ENCODE measurements at regions not wholly inside any gene's neighbourhood (a gene's known extent, or its start where the extent isn't known, plus 50 kb on each side); places are given as distances from the start of the nearest gene placed in this dataset.

DNA sequence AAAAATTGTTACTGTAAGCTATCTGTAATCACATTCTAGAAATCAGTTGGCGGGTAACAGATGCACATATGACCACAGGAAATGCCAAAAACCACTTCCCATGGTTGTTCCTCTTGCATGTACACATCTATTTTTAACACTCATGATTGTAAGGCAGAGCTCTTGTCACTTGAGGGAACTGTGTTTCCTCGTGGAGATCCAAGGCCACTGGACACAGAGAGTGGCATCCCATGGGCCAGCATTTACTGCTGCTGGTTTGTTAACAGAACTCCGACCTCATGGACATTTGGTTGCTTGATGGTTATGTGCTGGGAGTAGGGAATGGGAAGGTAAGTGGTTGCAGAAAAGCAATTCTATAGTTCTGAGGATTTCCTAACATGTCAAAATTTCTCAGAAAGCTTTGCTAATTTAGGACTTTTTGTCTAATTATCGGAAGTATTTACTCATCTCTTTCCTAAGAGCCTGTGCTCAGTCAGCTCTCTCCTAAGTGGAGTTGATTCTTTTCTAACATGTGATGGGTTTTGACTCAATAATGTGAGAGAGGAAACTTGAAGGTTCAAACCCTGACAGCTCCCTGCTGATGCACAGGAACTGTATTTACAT lies 202.0 kb upstream of the NR3C1 start:
- TF ChIP-seq, protein P1, sequence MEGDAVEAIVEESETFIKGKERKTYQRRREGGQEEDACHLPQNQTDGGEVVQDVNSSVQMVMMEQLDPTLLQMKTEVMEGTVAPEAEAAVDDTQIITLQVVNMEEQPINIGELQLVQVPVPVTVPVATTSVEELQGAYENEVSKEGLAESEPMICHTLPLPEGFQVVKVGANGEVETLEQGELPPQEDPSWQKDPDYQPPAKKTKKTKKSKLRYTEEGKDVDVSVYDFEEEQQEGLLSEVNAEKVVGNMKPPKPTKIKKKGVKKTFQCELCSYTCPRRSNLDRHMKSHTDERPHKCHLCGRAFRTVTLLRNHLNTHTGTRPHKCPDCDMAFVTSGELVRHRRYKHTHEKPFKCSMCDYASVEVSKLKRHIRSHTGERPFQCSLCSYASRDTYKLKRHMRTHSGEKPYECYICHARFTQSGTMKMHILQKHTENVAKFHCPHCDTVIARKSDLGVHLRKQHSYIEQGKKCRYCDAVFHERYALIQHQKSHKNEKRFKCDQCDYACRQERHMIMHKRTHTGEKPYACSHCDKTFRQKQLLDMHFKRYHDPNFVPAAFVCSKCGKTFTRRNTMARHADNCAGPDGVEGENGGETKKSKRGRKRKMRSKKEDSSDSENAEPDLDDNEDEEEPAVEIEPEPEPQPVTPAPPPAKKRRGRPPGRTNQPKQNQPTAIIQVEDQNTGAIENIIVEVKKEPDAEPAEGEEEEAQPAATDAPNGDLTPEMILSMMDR (IDR thresholded peaks at IDR 0.05), result no peak
- no peak for TF ChIP-seq POLR2AphosphoS5 (IDR thresholded peaks at IDR 0.05; ENCODE audit: low read depth, low read length)
- no peak for TF ChIP-seq SIN3A (IDR thresholded peaks at IDR 0.05; ENCODE audit: borderline replicate concordance, insufficient read depth, low read depth, low read length)
- TF ChIP-seq, protein P2, sequence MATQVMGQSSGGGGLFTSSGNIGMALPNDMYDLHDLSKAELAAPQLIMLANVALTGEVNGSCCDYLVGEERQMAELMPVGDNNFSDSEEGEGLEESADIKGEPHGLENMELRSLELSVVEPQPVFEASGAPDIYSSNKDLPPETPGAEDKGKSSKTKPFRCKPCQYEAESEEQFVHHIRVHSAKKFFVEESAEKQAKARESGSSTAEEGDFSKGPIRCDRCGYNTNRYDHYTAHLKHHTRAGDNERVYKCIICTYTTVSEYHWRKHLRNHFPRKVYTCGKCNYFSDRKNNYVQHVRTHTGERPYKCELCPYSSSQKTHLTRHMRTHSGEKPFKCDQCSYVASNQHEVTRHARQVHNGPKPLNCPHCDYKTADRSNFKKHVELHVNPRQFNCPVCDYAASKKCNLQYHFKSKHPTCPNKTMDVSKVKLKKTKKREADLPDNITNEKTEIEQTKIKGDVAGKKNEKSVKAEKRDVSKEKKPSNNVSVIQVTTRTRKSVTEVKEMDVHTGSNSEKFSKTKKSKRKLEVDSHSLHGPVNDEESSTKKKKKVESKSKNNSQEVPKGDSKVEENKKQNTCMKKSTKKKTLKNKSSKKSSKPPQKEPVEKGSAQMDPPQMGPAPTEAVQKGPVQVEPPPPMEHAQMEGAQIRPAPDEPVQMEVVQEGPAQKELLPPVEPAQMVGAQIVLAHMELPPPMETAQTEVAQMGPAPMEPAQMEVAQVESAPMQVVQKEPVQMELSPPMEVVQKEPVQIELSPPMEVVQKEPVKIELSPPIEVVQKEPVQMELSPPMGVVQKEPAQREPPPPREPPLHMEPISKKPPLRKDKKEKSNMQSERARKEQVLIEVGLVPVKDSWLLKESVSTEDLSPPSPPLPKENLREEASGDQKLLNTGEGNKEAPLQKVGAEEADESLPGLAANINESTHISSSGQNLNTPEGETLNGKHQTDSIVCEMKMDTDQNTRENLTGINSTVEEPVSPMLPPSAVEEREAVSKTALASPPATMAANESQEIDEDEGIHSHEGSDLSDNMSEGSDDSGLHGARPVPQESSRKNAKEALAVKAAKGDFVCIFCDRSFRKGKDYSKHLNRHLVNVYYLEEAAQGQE (IDR thresholded peaks at IDR 0.05; ENCODE audit: insufficient read depth in 1 of 2, low read depth in 2 of 2, low read length in 1 of 2), result no peak
- no peak for TF ChIP-seq TCF7L2 (IDR thresholded peaks at IDR 0.05; ENCODE audit: low read depth, low read length)
